SJCRH30 (cell line): ENCODE measurements at regions not wholly inside any gene's neighbourhood (a gene's known extent, or its start where the extent isn't known, plus 50 kb on each side); places are given as distances from the start of the nearest gene placed in this dataset.
A peak's percentile ranks its signal among the peaks of the same experiment; 100 is the strongest.

ENCODE experiments used
- DNase-seq, 2 experiments: peaks; one replicate each; pipeline ENCODE4 v3.0.0-alpha.2; 2015 to 2020
- H3K27ac ChIP-seq: fragments of 250-450 bp; sonication (Bioruptor Pico); 2 replicates; pipeline ENCODE4 v1.5.1; 2020; ENCODE audit warnings: mild to moderate bottlenecking, moderate library complexity
- H3K27me3 ChIP-seq: fragments of 250-450 bp; sonication (Bioruptor Pico); 2 replicates; pipeline ENCODE4 v1.5.1; 2020; ENCODE audit warnings: mild to moderate bottlenecking, moderate library complexity
- H3K36me3 ChIP-seq: fragments of 250-450 bp; sonication (Bioruptor Pico); 2 replicates; pipeline ENCODE4 v1.5.1; 2020; ENCODE audit warnings: mild to moderate bottlenecking, moderate library complexity
- H3K4me1 ChIP-seq: fragments of 250-450 bp; sonication (Bioruptor Pico); 2 replicates; pipeline ENCODE4 v1.5.1; 2020; ENCODE audit warnings: mild to moderate bottlenecking, moderate library complexity
- H3K4me3 ChIP-seq: fragments of 250-450 bp; sonication (Bioruptor Pico); 2 replicates; pipeline ENCODE4 v1.5.1; 2020; ENCODE audit warnings: mild to moderate bottlenecking, moderate library complexity
- H3K9me3 ChIP-seq: fragments of 250-450 bp; sonication (Bioruptor Pico); replicated peaks from 2 replicates; pipeline ENCODE4 v1.5.1; 2020; ENCODE audit warnings: mild to moderate bottlenecking, moderate library complexity

- Histone ChIP-seq H3K9me3 (no peaks in the 10 kb centered on the region), H3K27ac (no peak overlapping the region), H3K36me3 (no peaks in the 10 kb centered on the region), H3K4me1 (no peaks in the 10 kb centered on the region), H3K27me3 (no peaks in the 10 kb centered on the region), H3K4me3 (no peak overlapping the region)
- DNase-seq, result peak; percentile 12 to 26
These were observed 200.3 kb downstream of the CMPK2 start for GRCh38 chr2:6665093-6666045.

GRCh38 chr2:6667326-6667725 lies 198.4 kb downstream of the CMPK2 start:
- no peak for DNase-seq
- Histone ChIP-seq H3K4me3 (no peak overlapping the region), H3K27me3 (no peaks in the 10 kb centered on the region), H3K36me3 (no peaks in the 10 kb centered on the region), H3K4me1 (no peaks in the 10 kb centered on the region), H3K9me3 (no peaks in the 10 kb centered on the region), H3K27ac (no peak overlapping the region)

GRCh38 chr2:6671913-6672312 lies 193.8 kb downstream of the CMPK2 start:
- Histone ChIP-seq H3K27ac (no peak overlapping the region), H3K4me1 (peaks cover 8% of the 10 kb centered on the region), H3K9me3 (no peaks in the 10 kb centered on the region), H3K4me3 (no peak overlapping the region), H3K36me3 (no peaks in the 10 kb centered on the region), H3K27me3 (no peaks in the 10 kb centered on the region)
- no peak for DNase-seq

- no peaks in the 10 kb centered on the region for H3K9me3 ChIP-seq
- H3K27ac ChIP-seq, result no peak overlapping the region
- peak; percentile 7 to 23 for DNase-seq
- H3K4me3 ChIP-seq, result no peak overlapping the region
- peaks cover 8% of the 10 kb centered on the region for H3K4me1 ChIP-seq
- no peaks in the 10 kb centered on the region for H3K36me3 ChIP-seq
- H3K27me3 ChIP-seq, result no peaks in the 10 kb centered on the region
These were observed 191.3 kb downstream of the CMPK2 start for GRCh38 chr2:6674381-6674780.

- H3K4me1 ChIP-seq, result peaks cover 8% of the 10 kb centered on the region
- no peak overlapping the region for H3K27ac ChIP-seq
- no peak for DNase-seq
- H3K27me3 ChIP-seq, result no peaks in the 10 kb centered on the region
- H3K9me3 ChIP-seq, result no peaks in the 10 kb centered on the region
- H3K4me3 ChIP-seq, result no peak overlapping the region
- H3K36me3 ChIP-seq, result no peaks in the 10 kb centered on the region
These were observed 189.9 kb downstream of the CMPK2 start for GRCh38 chr2:6675791-6676190.

GRCh38 chr2:6676241-6676640 lies 189.5 kb downstream of the CMPK2 start:
- Histone ChIP-seq H3K27me3 (no peaks in the 10 kb centered on the region), H3K4me1 (peaks cover 8% of the 10 kb centered on the region), H3K9me3 (no peaks in the 10 kb centered on the region), H3K36me3 (no peaks in the 10 kb centered on the region), H3K4me3 (no peak overlapping the region), H3K27ac (no peak overlapping the region)
- no peak for DNase-seq

GRCh38 chr2:6676776-6677175 lies 188.9 kb downstream of the CMPK2 start:
- H3K27me3 ChIP-seq, result no peaks in the 10 kb centered on the region
- no peak for DNase-seq
- H3K4me3 ChIP-seq, result no peak overlapping the region
- H3K27ac ChIP-seq, result no peak overlapping the region
- H3K36me3 ChIP-seq, result no peaks in the 10 kb centered on the region
- H3K4me1 ChIP-seq, result peaks cover 8% of the 10 kb centered on the region
- no peaks in the 10 kb centered on the region for H3K9me3 ChIP-seq

GRCh38 chr2:6679471-6679870 lies 186.2 kb downstream of the CMPK2 start:
- DNase-seq, result no peak
- Histone ChIP-seq H3K36me3 (no peaks in the 10 kb centered on the region), H3K27ac (no peak overlapping the region), H3K4me3 (no peak overlapping the region), H3K27me3 (no peaks in the 10 kb centered on the region), H3K4me1 (peaks cover 3% of the 10 kb centered on the region), H3K9me3 (no peaks in the 10 kb centered on the region)

- no peak overlapping the region for H3K4me3 ChIP-seq
- no peaks in the 10 kb centered on the region for H3K9me3 ChIP-seq
- no peak overlapping the region for H3K27ac ChIP-seq
- DNase-seq, result no peak
- no peaks in the 10 kb centered on the region for H3K36me3 ChIP-seq
- no peaks in the 10 kb centered on the region for H3K4me1 ChIP-seq
- no peaks in the 10 kb centered on the region for H3K27me3 ChIP-seq
These were observed 182.2 kb downstream of the CMPK2 start for GRCh38 chr2:6683516-6683915.

- no peaks in the 10 kb centered on the region for H3K9me3 ChIP-seq
- no peak overlapping the region for H3K27ac ChIP-seq
- H3K4me3 ChIP-seq, result no peak overlapping the region
- no peaks in the 10 kb centered on the region for H3K27me3 ChIP-seq
- H3K4me1 ChIP-seq, result no peaks in the 10 kb centered on the region
- DNase-seq, result no peak
- H3K36me3 ChIP-seq, result no peaks in the 10 kb centered on the region
These were observed 180.3 kb downstream of the CMPK2 start for GRCh38 chr2:6685447-6685846.

GRCh38 chr2:6692056-6692455 lies 173.7 kb downstream of the CMPK2 start:
- peak in 1 of 2 experiments; percentile 44 for DNase-seq
- H3K4me1 ChIP-seq, result no peaks in the 10 kb centered on the region
- no peaks in the 10 kb centered on the region for H3K9me3 ChIP-seq
- no peak overlapping the region for H3K27ac ChIP-seq
- no peaks in the 10 kb centered on the region for H3K36me3 ChIP-seq
- H3K4me3 ChIP-seq, result no peak overlapping the region
- H3K27me3 ChIP-seq, result no peaks in the 10 kb centered on the region

GRCh38 chr2:6692819-6693218 lies 172.9 kb downstream of the CMPK2 start:
- Histone ChIP-seq H3K36me3 (no peaks in the 10 kb centered on the region), H3K27ac (no peak overlapping the region), H3K4me3 (no peak overlapping the region), H3K4me1 (no peaks in the 10 kb centered on the region), H3K27me3 (no peaks in the 10 kb centered on the region), H3K9me3 (no peaks in the 10 kb centered on the region)
- no peak for DNase-seq

- Histone ChIP-seq H3K9me3 (no peaks in the 10 kb centered on the region), H3K27me3 (no peaks in the 10 kb centered on the region), H3K27ac (no peak overlapping the region), H3K4me1 (no peaks in the 10 kb centered on the region), H3K36me3 (no peaks in the 10 kb centered on the region), H3K4me3 (no peak overlapping the region)
- DNase-seq, result no peak
These were observed 171.2 kb downstream of the CMPK2 start for GRCh38 chr2:6694555-6694954.

- H3K27ac ChIP-seq, result no peak overlapping the region
- H3K4me3 ChIP-seq, result no peak overlapping the region
- H3K9me3 ChIP-seq, result no peaks in the 10 kb centered on the region
- DNase-seq, result no peak
- no peaks in the 10 kb centered on the region for H3K36me3 ChIP-seq
- no peaks in the 10 kb centered on the region for H3K4me1 ChIP-seq
- no peaks in the 10 kb centered on the region; the same call in 1 of the 2 replicates for H3K27me3 ChIP-seq
These were observed 165.4 kb downstream of the CMPK2 start for GRCh38 chr2:6700335-6700734.

GRCh38 chr2:6704077-6704476 lies 161.6 kb downstream of the CMPK2 start:
- Histone ChIP-seq H3K27me3 (no peaks in the 10 kb centered on the region; the same call in 1 of the 2 replicates), H3K4me3 (no peak overlapping the region), H3K36me3 (no peaks in the 10 kb centered on the region), H3K4me1 (no peaks in the 10 kb centered on the region), H3K9me3 (no peaks in the 10 kb centered on the region), H3K27ac (no peak overlapping the region)
- no peak for DNase-seq

GRCh38 chr2:6721395-6721794 lies 144.3 kb downstream of the CMPK2 start:
- no peaks in the 10 kb centered on the region for H3K4me1 ChIP-seq
- H3K9me3 ChIP-seq, result no peaks in the 10 kb centered on the region
- no peaks in the 10 kb centered on the region for H3K36me3 ChIP-seq
- no peak for DNase-seq
- no peak overlapping the region for H3K27ac ChIP-seq
- H3K27me3 ChIP-seq, result no peaks in the 10 kb centered on the region
- no peak overlapping the region for H3K4me3 ChIP-seq
